HUES48 (cell line): ENCODE measurements at regions not wholly inside any gene's neighbourhood (a gene's known extent, or its start where the extent isn't known, plus 50 kb on each side); places are given as distances from the start of the nearest gene placed in this dataset.
"Not testable (repeated sequence)": the region's sequence is repeated elsewhere in the genome, so short reads cannot be mapped to it uniquely, and the experiment has no call there.

Experiments used
- H3K27ac ChIP-seq: one replicate; pipeline ENCODE4 v1.7.0; 2013; ENCODE audit warnings: low read depth, low read length, inconsistent platforms
- H3K27me3 ChIP-seq: 2 replicates; pipeline ENCODE4 v1.6.1; 2013; ENCODE audit warnings: mild to moderate bottlenecking, low read length; ENCODE audit not compliant: control insufficient read depth, insufficient read depth
- H3K36me3 ChIP-seq: 2 replicates; pipeline ENCODE4 v1.6.1; 2013; ENCODE audit warnings: low read length; ENCODE audit not compliant: control insufficient read depth, insufficient read depth
- H3K4me1 ChIP-seq: 2 replicates; pipeline ENCODE4 v1.6.1; 2013; ENCODE audit warnings: mild to moderate bottlenecking, low read length; ENCODE audit not compliant: control insufficient read depth, insufficient read depth
- H3K4me3 ChIP-seq: 2 replicates; pipeline ENCODE4 v1.5.1; 2013; ENCODE audit warnings: mild to moderate bottlenecking, low read depth, low read length
- H3K9ac ChIP-seq: 2 replicates; pipeline ENCODE4 v1.6.1; 2013; ENCODE audit warnings: mild to moderate bottlenecking, low read depth, low read length, moderate library complexity
- H3K9me3 ChIP-seq: 2 replicates; pipeline ENCODE4 v1.6.1; 2013; ENCODE audit warnings: low read length; ENCODE audit not compliant: control insufficient read depth, insufficient read depth

GRCh38 chr12:92394895-92395294 lies 249.2 kb upstream of the BTG1 start:
- H3K9ac ChIP-seq: no peak overlapping the region
- no peaks in the 10 kb centered on the region for H3K27me3 ChIP-seq

GRCh38 chr12:92393504-92393903 lies 247.9 kb upstream of the BTG1 start:
- H3K36me3 ChIP-seq: no peaks in the 10 kb centered on the region
- H3K9me3 ChIP-seq: peaks cover 21% of the 10 kb centered on the region; the same call in 1 of the 2 replicates
- no peak overlapping the region for H3K9ac ChIP-seq
- no peak overlapping the region for H3K4me3 ChIP-seq
- no peak overlapping the region for H3K27ac ChIP-seq
- no peaks in the 10 kb centered on the region for H3K4me1 ChIP-seq
- H3K27me3 ChIP-seq: no peaks in the 10 kb centered on the region

More at GRCh38 chr12:92394895-92395294, 249.2 kb upstream of the BTG1 start:
- H3K4me1 ChIP-seq: no peaks in the 10 kb centered on the region
- H3K27ac ChIP-seq: no peak overlapping the region
- no peaks in the 10 kb centered on the region for H3K36me3 ChIP-seq
- no peak overlapping the region for H3K4me3 ChIP-seq
- peaks cover 21% of the 10 kb centered on the region; the same call in 1 of the 2 replicates for H3K9me3 ChIP-seq

- H3K36me3 ChIP-seq, H3K4me1 ChIP-seq, H3K9ac ChIP-seq, H3K27me3 ChIP-seq, H3K27ac ChIP-seq, H3K4me3 ChIP-seq: not testable (repeated sequence)
- H3K9me3 ChIP-seq: peaks cover 21% of the 10 kb centered on the region; the same call in 1 of the 2 replicates
Measured at GRCh38 chr12:92391726-92392125, 246.1 kb upstream of the BTG1 start.

- Histone ChIP-seq H3K9ac (no peak overlapping the region), H3K9me3 (peaks cover 15% of the 10 kb centered on the region)
Measured at GRCh38 chr12:92389466-92389865, 243.8 kb upstream of the BTG1 start.

GRCh38 chr12:92385296-92385695 lies 239.7 kb upstream of the BTG1 start:
- Histone ChIP-seq H3K36me3 (no peaks in the 10 kb centered on the region), H3K4me1 (no peaks in the 10 kb centered on the region), H3K9ac (no peak overlapping the region), H3K27me3 (no peaks in the 10 kb centered on the region), H3K27ac (no peak overlapping the region), H3K4me3 (no peak overlapping the region), H3K9me3 (no peaks in the 10 kb centered on the region; the same call in 1 of the 2 replicates)

More at GRCh38 chr12:92389466-92389865, 243.8 kb upstream of the BTG1 start:
- Histone ChIP-seq H3K4me1 (no peaks in the 10 kb centered on the region), H3K36me3 (no peaks in the 10 kb centered on the region), H3K27me3 (no peaks in the 10 kb centered on the region), H3K27ac (no peak overlapping the region), H3K4me3 (no peak overlapping the region)

- Histone ChIP-seq H3K4me1 (no peaks in the 10 kb centered on the region), H3K27me3 (no peaks in the 10 kb centered on the region), H3K36me3 (no peaks in the 10 kb centered on the region)
Measured at GRCh38 chr12:92384571-92384970, 238.9 kb upstream of the BTG1 start.

GRCh38 chr12:92382383-92382878 lies 236.8 kb upstream of the BTG1 start:
- H3K9me3 ChIP-seq: no peaks in the 10 kb centered on the region; the same call in 1 of the 2 replicates
- H3K9ac ChIP-seq: no peak overlapping the region
- no peaks in the 10 kb centered on the region for H3K36me3 ChIP-seq
- no peak overlapping the region for H3K27ac ChIP-seq
- no peak overlapping the region for H3K4me3 ChIP-seq
- no peaks in the 10 kb centered on the region for H3K4me1 ChIP-seq
- H3K27me3 ChIP-seq: no peaks in the 10 kb centered on the region

More at GRCh38 chr12:92384571-92384970, 238.9 kb upstream of the BTG1 start:
- H3K4me3 ChIP-seq: no peak overlapping the region
- no peaks in the 10 kb centered on the region; the same call in 1 of the 2 replicates for H3K9me3 ChIP-seq
- no peak overlapping the region for H3K9ac ChIP-seq
- no peak overlapping the region for H3K27ac ChIP-seq

- H3K9ac ChIP-seq: no peak overlapping the region
- no peak overlapping the region for H3K4me3 ChIP-seq
Measured at GRCh38 chr12:92381856-92382255, 236.2 kb upstream of the BTG1 start.

GRCh38 chr12:92378682-92379479 lies 233.2 kb upstream of the BTG1 start:
- no peak overlapping the region for H3K9ac ChIP-seq
- no peaks in the 10 kb centered on the region for H3K4me1 ChIP-seq
- H3K4me3 ChIP-seq: no peak overlapping the region
- H3K27me3 ChIP-seq: no peaks in the 10 kb centered on the region
- no peaks in the 10 kb centered on the region for H3K9me3 ChIP-seq
- H3K27ac ChIP-seq: no peak overlapping the region
- no peaks in the 10 kb centered on the region for H3K36me3 ChIP-seq

More at GRCh38 chr12:92381856-92382255, 236.2 kb upstream of the BTG1 start:
- Histone ChIP-seq H3K27ac (no peak overlapping the region), H3K36me3 (no peaks in the 10 kb centered on the region), H3K9me3 (no peaks in the 10 kb centered on the region; the same call in 1 of the 2 replicates), H3K27me3 (no peaks in the 10 kb centered on the region), H3K4me1 (no peaks in the 10 kb centered on the region)

GRCh38 chr12:92375504-92375903 lies 229.9 kb upstream of the BTG1 start:
- H3K27me3 ChIP-seq, H3K36me3 ChIP-seq, H3K4me3 ChIP-seq: not testable (repeated sequence)

GRCh38 chr12:92370828-92371227 lies 225.2 kb upstream of the BTG1 start:
- H3K36me3 ChIP-seq: no peaks in the 10 kb centered on the region
- H3K4me3 ChIP-seq: no peak overlapping the region
- H3K27me3 ChIP-seq: no peaks in the 10 kb centered on the region
- no peaks in the 10 kb centered on the region for H3K4me1 ChIP-seq
- no peak overlapping the region for H3K27ac ChIP-seq
- no peak overlapping the region for H3K9ac ChIP-seq
- H3K9me3 ChIP-seq: no peaks in the 10 kb centered on the region

More at GRCh38 chr12:92375504-92375903, 229.9 kb upstream of the BTG1 start:
- not testable (repeated sequence) for H3K27ac ChIP-seq, H3K4me1 ChIP-seq, H3K9ac ChIP-seq, H3K9me3 ChIP-seq
